Natural killer cell treated with Interleukin-12 subunit alpha and Interleukin-12 subunit beta and Interleukin-15 and Interleukin-18, amount 100 ng/mL, for 72 hours (primary cell): ENCODE measurements at regions not wholly inside any gene's neighbourhood (a gene's known extent, or its start where the extent isn't known, plus 50 kb on each side); places are given as distances from the start of the nearest gene placed in this dataset.
"Not testable (repeated sequence)": the region's sequence is repeated elsewhere in the genome, so short reads cannot be mapped to it uniquely, and the experiment has no call there.

Experiments used
- ATAC-seq, 2 donors: fragments of 150-1000 bp; cut with Tn5 transposase in 1 of 2; sonication (Bioruptor Pico), chemical (Tn5 transposase) in 1 of 2; 2 replicates each; pipeline ENCODE4 v1.10.0; 2021
- DNase-seq: peaks from one replicate; pipeline ENCODE4 v3.0.0; 2022; ENCODE audit warnings: low spot score
- H3K27ac Mint-ChIP-seq, 2 donors: 1 replicate in 1 of 2; 2 replicates in 1 of 2; pipeline ENCODE4 v1.8.0; 2022; ENCODE audit warnings: mixed read lengths in 2 of 2, mild to moderate bottlenecking in 1 of 2, moderate library complexity in 1 of 2
- H3K27me3 Mint-ChIP-seq, 2 donors: 1 replicate in 1 of 2; 2 replicates in 1 of 2; pipeline ENCODE4 v1.8.0; 2022; ENCODE audit warnings: mixed read lengths in 2 of 2
- H3K36me3 Mint-ChIP-seq: one replicate; pipeline ENCODE4 v1.8.0; 2022; ENCODE audit warnings: mixed read lengths
- H3K4me1 Mint-ChIP-seq, 2 donors: 1 replicate in 1 of 2; 2 replicates in 1 of 2; pipeline ENCODE4 v1.8.0; 2022; ENCODE audit warnings: low read depth in 2 of 2, mixed read lengths in 2 of 2, mild to moderate bottlenecking in 1 of 2
- H3K4me3 Mint-ChIP-seq: one replicate; pipeline ENCODE4 v1.8.0; 2022; ENCODE audit warnings: mixed read lengths
- H3K9me3 Mint-ChIP-seq: 2 replicates; pipeline ENCODE4 v1.8.0; 2022; ENCODE audit warnings: mixed read lengths

DNA sequence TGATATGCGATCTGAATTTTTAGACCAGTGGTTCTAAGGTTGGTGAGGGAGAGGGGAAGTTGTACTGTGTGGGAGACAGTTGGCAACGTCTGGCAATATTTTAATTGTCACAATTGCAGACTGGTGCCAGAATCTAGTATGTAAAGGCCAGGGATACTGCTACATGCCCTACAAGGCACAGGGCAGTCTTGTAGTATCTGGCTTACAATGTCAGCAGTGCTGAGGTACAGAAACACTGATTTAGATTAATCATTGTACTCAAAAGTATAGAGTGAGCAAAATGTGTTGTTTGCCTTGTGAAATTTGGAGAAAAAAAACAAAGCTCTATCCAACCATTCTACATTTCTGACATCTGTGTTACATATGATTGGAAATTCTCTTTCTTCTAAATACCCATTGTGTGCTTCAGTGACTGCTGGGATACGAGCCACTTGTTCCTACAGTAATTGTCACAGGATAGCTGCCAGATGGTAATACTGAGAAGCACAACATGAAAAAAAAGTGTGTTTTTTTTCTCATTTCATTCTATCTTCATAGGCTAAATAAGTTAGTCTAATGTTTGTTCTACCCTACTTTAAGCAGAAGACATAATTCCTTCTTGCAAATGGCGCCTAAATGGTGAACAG, 526.7 kb upstream of the AGA start:
- Mint-ChIP-seq H3K4me1 (no peaks in the 10 kb centered on the region), H3K27me3 (no peaks in the 10 kb centered on the region), H3K4me3 (no peak overlapping the region), H3K9me3 (peaks cover 12% of the 10 kb centered on the region), H3K27ac (no peak overlapping the region), H3K36me3 (no peaks in the 10 kb centered on the region)
- ATAC-seq (no peak), DNase-seq (no peak)

DNA sequence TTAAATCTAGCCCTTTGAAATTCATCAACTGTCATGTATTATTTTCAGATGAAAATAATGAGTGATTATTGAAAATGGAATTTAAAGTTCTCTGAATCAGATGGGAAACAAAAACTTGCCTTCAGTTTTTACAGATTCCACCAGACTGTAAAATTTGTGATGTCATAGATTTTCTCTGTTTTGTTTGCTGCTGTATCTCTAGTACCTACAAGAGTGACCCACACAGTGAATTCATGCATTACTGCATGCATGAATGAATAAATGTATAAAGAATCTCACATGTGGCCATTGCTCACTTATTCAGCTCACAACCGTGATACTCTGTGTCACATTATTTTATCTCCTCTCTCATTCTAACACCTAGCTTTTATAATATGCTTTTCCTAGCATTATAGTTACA, 532.2 kb upstream of the AGA start:
- peaks cover 3% of the 10 kb centered on the region for H3K9me3 Mint-ChIP-seq
- no peak for ATAC-seq

DNA sequence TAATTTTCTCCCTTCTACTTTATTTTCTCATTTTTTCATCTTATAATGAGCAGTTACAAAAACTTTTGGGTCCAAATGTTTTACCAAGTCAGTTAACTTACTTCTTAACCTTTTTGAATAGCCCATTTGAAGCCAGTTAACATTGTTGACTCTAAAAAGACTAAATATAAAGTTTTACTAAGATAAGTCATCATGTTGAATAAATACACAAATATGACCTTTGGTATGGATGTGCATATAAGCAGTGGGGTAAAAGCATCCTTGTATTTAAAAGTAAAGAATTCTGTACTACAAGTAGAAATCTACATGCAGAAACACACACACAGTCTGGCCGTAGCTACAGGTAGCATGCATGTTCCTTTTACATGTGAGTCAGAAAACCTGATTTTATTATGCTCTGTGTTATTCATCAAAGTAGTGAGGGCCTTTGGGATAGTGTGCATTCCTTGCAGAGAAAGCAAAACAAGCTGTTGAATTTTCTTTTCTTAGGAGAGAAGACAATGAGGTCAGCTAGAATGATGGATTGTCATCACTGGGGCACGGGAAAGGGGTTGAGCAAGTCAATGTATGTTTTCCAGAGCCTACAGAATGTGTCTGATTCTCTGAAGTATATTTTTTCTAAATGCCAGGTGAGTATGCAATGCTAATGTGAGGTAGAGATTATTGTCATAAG, 533.2 kb upstream of the AGA start:
- Mint-ChIP-seq H3K27me3 (no peaks in the 10 kb centered on the region), H3K27ac (no peak overlapping the region), H3K36me3 (no peaks in the 10 kb centered on the region), H3K4me3 (no peak overlapping the region), H3K4me1 (no peaks in the 10 kb centered on the region), H3K9me3 (peaks cover 3% of the 10 kb centered on the region)
- no peak for DNase-seq
- no peak for ATAC-seq

More for the DNA sequence above, 532.2 kb upstream of the AGA start:
- Mint-ChIP-seq H3K27me3 (no peaks in the 10 kb centered on the region), H3K27ac (no peak overlapping the region), H3K36me3 (no peaks in the 10 kb centered on the region), H3K4me3 (no peak overlapping the region), H3K4me1 (no peaks in the 10 kb centered on the region)
- no peak for DNase-seq

DNA sequence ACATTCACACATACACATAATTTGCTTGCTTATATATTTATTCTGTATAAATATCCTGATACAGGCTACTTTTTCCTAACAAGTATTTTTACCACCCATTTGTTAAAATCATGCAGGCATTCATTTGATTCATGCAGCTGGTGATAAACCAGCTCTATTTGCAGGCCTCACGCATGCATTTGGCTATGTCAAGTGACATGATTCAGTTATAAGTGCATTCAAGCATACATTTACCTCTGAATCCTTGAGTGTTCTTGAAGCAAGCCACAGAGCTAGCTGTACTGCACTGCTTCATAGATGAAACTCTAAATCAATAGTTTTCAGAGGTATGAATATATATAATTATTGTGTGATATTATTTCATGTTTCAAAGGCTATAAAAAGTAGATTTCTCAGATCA, 544.0 kb upstream of the AGA start:
- H3K36me3 Mint-ChIP-seq, result no peaks in the 10 kb centered on the region

DNA sequence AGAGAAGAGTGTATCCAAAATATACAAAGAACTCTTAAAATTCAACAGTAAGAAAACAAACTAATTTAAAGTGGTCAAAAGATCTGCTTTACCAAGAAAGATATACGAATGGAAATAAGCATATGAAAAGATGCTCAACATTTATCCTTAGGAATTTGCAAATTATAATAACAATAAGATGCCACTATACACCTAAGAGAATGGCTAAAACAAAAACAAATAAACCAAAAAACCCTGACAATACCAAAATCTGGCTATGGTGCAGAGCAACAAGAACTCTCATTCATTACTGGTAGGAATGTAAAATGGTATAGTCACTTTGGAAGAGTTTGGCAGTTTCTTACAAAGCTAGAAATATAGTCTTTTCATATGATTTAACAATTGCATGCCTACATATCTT, 545.7 kb upstream of the AGA start:
- no peaks in the 10 kb centered on the region for H3K36me3 Mint-ChIP-seq
- ATAC-seq (no peak), DNase-seq (no peak)
- H3K4me3 Mint-ChIP-seq, result no peak overlapping the region
- H3K27ac Mint-ChIP-seq, result no peak overlapping the region
- H3K4me1 Mint-ChIP-seq, result no peaks in the 10 kb centered on the region
- no peaks in the 10 kb centered on the region for H3K27me3 Mint-ChIP-seq
- peaks cover 10% of the 10 kb centered on the region for H3K9me3 Mint-ChIP-seq

More for the DNA sequence above, 544.0 kb upstream of the AGA start:
- no peaks in the 10 kb centered on the region for H3K4me1 Mint-ChIP-seq
- no peak for ATAC-seq
- H3K4me3 Mint-ChIP-seq, result no peak overlapping the region
- no peak overlapping the region for H3K27ac Mint-ChIP-seq
- DNase-seq, result no peak
- peaks cover 10% of the 10 kb centered on the region for H3K9me3 Mint-ChIP-seq
- no peaks in the 10 kb centered on the region for H3K27me3 Mint-ChIP-seq

DNA sequence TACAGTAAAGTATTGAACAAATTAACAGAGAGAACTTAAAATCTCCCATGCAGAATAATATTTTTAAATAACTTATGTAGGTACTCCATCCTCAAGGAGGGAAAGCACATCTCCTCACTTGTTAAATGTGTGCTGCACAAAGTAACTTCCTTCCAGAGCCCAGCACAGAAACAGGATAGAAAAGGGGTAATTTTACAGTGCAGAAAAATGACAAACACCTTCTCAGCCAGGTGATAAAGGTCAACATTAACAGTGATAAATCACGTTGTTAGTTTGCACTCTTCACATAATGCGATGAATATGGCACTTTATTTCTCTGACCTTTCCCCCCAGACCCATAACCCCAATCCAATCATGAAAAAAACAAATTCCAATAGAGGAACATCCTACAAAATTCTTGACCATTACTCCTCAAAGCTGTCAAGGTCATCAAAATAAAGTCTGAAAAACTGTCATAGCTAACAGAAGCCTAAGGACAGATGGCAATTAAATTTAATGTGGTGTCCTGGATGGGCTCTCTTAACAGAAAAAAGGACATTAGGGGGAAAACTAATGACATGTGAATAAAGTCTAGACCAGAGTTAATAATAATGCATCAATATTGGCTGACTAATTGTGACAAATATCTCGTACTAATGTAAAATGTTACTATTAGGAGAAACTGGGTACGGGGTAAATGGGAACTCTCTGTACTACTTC, 547.4 kb upstream of the AGA start:
- ATAC-seq (no peak), DNase-seq (no peak)
- Mint-ChIP-seq H3K27ac (no peak overlapping the region), H3K4me1 (no peaks in the 10 kb centered on the region), H3K36me3 (no peaks in the 10 kb centered on the region), H3K27me3 (no peaks in the 10 kb centered on the region), H3K9me3 (peaks cover 11% of the 10 kb centered on the region), H3K4me3 (no peak overlapping the region)

DNA sequence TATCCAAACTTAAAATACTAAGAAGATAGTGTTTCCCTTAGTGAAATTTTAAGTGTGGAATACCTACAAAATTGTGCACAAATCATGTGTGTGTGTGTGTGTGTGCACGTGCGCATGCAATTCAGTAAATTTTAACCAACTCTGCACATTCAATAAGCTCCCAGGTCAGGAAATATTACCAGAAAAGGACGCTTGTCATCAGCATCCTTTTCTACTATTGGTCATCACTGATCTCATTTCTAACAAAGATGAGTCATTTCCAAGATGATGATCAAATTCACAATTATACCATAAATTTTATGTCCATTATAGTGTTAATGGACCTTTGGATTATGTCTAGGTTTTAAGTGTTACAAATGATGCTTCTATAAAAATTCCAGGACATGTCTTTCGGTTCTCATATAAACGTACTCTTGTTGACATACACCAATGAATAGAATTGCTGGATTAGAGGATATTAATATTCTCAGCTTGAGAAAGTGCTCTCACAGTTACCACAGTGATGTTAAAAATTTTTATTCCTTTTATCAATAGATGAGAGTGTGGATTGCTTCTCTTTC, 560.9 kb upstream of the AGA start:
- peaks cover 14% of the 10 kb centered on the region for H3K9me3 Mint-ChIP-seq
- no peak overlapping the region for H3K27ac Mint-ChIP-seq
- no peaks in the 10 kb centered on the region for H3K27me3 Mint-ChIP-seq
- H3K36me3 Mint-ChIP-seq, result peaks cover 14% of the 10 kb centered on the region
- DNase-seq (no peak), ATAC-seq (no peak)
- H3K4me1 Mint-ChIP-seq, result no peaks in the 10 kb centered on the region
- no peak overlapping the region for H3K4me3 Mint-ChIP-seq

DNA sequence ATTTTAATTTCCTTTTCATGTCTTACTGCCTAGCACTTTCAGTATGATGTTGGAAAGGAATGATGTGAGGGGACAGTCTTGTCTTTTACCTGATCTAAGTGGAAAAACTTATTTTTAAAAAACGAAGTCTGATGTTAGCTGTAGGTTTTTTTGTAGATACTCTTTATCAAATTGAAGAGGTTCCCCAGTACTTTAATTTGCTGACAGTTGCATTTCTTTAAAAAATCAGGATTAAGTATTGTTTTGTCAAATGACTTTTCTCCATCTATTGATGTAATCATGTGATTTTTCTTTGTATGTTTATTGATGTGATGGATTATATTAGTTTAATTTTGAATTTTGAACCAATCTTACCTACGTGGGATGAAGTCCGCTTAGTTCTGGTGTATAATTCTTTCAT, 568.4 kb upstream of the AGA start:
- Mint-ChIP-seq H3K27me3 (no peaks in the 10 kb centered on the region), H3K4me1 (no peaks in the 10 kb centered on the region), H3K27ac (no peak overlapping the region), H3K9me3 (peaks cover 10% of the 10 kb centered on the region), H3K4me3 (no peak overlapping the region), H3K36me3 (peaks cover 7% of the 10 kb centered on the region)
- ATAC-seq (no peak), DNase-seq (no peak)

DNA sequence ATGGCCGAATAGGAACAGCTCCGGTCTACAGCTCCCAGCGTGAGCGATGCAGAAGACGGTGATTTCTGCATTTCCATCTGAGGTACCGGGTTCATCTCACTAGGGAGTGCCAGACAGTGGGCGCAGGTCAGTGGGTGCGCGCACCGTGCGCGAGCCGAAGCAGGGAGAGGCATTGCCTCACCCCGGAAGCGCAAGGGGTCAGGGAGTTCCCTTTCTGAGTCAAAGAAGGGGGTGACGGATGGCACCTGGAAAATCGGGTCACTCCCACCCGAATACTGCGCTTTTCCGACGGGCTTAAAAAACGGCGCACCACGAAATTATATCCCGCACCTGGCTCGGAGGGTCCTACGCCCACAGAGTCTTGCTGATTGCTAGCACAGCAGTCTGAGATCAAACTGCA, 572.8 kb upstream of the AGA start:
- H3K27ac Mint-ChIP-seq, H3K36me3 Mint-ChIP-seq, H3K4me1 Mint-ChIP-seq, H3K27me3 Mint-ChIP-seq, ATAC-seq, H3K4me3 Mint-ChIP-seq, H3K9me3 Mint-ChIP-seq, DNase-seq: not testable (repeated sequence)

DNA sequence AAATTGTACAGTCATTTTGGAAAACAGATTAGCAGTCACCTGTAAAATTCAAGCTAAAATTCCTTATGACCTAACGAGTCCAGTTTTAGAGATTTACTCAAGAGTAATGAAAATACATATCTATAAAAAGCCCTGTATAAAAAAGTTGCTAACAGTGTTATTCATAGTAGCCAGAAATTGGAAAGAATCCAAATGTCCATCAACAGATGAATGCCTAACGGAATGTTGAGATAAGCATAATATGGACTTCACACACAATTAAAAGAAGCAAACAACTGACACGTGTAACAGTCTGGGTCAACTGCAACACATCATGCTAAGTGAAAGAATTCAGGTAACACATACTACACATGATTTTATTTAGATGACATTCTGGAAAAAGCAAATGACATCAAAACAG, 584.8 kb upstream of the AGA start:
- H3K4me1 Mint-ChIP-seq, result no peaks in the 10 kb centered on the region
- DNase-seq (no peak), ATAC-seq (no peak)
- H3K9me3 Mint-ChIP-seq, result peaks cover 5% of the 10 kb centered on the region
- no peak overlapping the region for H3K4me3 Mint-ChIP-seq
- H3K27ac Mint-ChIP-seq, result no peak overlapping the region
- no peaks in the 10 kb centered on the region for H3K27me3 Mint-ChIP-seq
- H3K36me3 Mint-ChIP-seq, result no peaks in the 10 kb centered on the region

DNA sequence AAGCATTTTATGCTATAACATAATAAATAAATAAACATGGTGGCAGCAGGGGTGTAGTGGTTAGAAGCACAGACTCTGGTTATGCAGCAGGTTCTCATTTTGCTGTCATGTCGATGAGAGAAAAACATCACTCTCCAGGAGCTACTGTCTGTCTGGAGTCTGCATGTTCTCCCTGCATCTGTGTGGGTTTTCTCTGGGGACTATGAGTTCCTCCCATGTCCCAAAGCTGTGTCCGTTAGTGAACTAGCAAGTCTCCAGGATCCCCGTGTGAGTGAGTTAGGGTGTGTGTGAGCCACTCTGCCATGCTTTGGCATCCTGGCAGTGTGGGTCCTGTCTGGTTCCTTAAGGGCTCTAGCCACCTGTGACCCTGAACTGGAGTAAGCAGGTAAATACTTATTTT, 585.6 kb upstream of the AGA start:
- Mint-ChIP-seq H3K4me3 (no peak overlapping the region), H3K27me3 (no peaks in the 10 kb centered on the region), H3K4me1 (no peaks in the 10 kb centered on the region), H3K27ac (no peak overlapping the region), H3K36me3 (no peaks in the 10 kb centered on the region), H3K9me3 (peaks cover 9% of the 10 kb centered on the region)
- ATAC-seq, result no peak
- no peak for DNase-seq

DNA sequence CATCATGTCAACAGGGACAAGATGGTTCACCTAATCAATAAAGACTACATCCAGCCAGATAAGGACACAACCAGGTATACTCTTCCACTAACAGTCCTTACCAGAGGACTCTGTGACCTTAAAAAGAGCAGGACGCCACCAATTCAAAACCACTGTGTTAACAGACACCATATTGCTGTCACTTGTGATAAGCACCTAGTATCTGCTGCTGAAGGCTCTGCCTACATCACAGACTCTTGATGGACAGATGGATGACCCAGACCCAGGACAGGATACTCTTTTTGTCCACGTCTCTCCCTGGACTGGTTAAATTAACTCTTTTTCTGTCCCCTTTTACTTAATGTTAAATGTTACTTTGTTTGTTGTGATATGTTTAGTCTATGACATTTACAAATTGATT, 586.2 kb upstream of the AGA start:
- Mint-ChIP-seq H3K27ac (no peak overlapping the region), H3K27me3 (no peaks in the 10 kb centered on the region), H3K4me3 (no peak overlapping the region), H3K36me3 (no peaks in the 10 kb centered on the region), H3K9me3 (peaks cover 12% of the 10 kb centered on the region), H3K4me1 (no peaks in the 10 kb centered on the region)
- no peak for ATAC-seq
- DNase-seq, result no peak

DNA sequence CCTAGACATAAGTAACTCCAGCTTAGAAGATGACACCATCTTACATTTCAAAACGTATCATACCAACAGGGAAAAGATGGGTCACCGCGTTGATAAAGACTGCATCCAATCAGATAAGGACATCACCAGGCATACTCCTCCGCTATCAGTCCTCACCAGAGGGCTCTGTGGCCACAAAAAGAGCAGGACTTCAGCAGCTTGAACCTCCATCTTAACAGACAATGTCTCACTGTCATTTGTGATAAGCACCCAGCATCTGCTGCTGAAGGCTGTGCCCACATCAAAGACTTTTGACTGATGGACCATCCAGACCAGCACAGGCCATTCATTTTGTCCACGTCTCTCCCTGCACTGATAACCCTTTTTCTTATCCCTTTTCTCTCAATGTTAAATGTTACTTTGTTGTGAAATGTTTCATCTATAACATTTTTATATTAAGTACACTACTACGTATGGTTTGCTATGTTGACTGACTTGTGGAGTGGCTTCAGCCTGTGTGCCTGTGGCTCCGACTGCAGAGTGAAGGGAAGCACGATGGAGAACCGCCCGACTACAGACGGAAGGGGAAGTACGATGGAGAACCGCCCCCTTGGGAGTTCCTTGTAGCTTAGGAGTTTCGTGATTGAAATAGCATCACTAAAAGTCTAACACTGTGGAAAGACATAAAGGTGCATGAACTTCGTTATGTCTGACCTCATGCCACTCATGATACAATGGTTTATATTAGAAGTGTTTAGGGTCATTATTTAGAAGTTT, 595.4 kb upstream of the AGA start:
- Mint-ChIP-seq H3K27ac (no peak overlapping the region), H3K27me3 (no peaks in the 10 kb centered on the region), H3K36me3 (no peaks in the 10 kb centered on the region), H3K4me3 (no peak overlapping the region), H3K4me1 (no peaks in the 10 kb centered on the region), H3K9me3 (peaks cover 22% of the 10 kb centered on the region)
- ATAC-seq (no peak), DNase-seq (no peak)

DNA sequence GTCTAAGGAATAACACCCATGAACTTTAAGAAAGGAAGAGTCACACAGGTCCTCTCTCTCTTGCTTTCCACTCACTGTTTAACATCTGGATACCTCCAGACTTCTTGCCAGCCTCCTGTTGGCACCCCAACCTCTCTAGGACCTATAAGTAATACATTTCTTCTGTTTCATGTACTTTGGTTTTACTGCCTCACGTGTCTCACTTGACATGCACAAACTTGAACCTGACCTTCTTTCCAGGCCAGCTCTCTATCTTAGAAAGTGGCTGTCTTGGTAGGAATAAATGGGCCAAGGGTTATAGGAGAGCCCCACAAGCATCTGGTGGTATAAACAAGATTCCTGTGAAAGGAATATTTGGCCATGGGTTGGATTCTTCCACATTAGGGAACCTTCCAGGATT, 614.8 kb upstream of the AGA start:
- DNase-seq (no peak), ATAC-seq (no peak)
- peaks cover 16% of the 10 kb centered on the region for H3K9me3 Mint-ChIP-seq
- H3K4me1 Mint-ChIP-seq, result no peaks in the 10 kb centered on the region
- H3K4me3 Mint-ChIP-seq, result no peak overlapping the region
- H3K36me3 Mint-ChIP-seq, result peaks cover 2% of the 10 kb centered on the region
- H3K27me3 Mint-ChIP-seq, result no peaks in the 10 kb centered on the region
- no peak overlapping the region for H3K27ac Mint-ChIP-seq
